Fibroblast of lung (primary cell): ENCODE measurements at regions not wholly inside any gene's neighbourhood (a gene's known extent, or its start where the extent isn't known, plus 50 kb on each side); places are given as distances from the start of the nearest gene placed in this dataset.

Experiments used
- EZH2 ChIP-seq: IDR thresholded peaks from 2 replicates; pipeline ENCODE4 v1.5.1; 2012; ENCODE audit warnings: low read length, control low read depth, mild to moderate bottlenecking; ENCODE audit errors: missing control alignments
- TF ChIP-seq, protein P1 (sequence below), 2 donors: IDR thresholded peaks in 1 of 2; conservative IDR thresholded peaks in 1 of 2; 1 replicate in 1 of 2; 2 replicates in 1 of 2; pipeline ENCODE4 v1.5.1; 2011 to 2012; ENCODE audit warnings: low read length in 2 of 2, control low read depth in 1 of 2, inconsistent platforms in 1 of 2, low read depth in 1 of 2, mild to moderate bottlenecking in 1 of 2

DNA sequence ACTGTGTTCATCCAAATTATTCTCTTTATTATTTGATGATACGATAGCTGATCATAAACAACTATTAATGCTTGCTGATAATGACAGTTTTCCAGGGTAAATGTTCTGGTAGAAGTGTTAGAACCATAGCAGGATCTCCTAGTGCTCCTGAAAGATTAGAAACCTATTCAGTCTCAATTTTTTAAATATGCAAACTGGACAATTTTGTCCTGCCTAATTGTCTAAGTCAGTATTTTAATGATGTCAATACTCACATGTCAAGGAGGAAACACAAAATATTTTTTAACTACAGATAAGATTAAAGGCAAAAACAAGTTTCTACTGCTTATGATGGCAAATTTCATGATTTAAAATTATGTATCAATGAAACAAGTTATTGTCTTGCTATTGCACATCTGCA, 233.9 kb downstream of the RFPL4B start:
- TF ChIP-seq, protein P1, sequence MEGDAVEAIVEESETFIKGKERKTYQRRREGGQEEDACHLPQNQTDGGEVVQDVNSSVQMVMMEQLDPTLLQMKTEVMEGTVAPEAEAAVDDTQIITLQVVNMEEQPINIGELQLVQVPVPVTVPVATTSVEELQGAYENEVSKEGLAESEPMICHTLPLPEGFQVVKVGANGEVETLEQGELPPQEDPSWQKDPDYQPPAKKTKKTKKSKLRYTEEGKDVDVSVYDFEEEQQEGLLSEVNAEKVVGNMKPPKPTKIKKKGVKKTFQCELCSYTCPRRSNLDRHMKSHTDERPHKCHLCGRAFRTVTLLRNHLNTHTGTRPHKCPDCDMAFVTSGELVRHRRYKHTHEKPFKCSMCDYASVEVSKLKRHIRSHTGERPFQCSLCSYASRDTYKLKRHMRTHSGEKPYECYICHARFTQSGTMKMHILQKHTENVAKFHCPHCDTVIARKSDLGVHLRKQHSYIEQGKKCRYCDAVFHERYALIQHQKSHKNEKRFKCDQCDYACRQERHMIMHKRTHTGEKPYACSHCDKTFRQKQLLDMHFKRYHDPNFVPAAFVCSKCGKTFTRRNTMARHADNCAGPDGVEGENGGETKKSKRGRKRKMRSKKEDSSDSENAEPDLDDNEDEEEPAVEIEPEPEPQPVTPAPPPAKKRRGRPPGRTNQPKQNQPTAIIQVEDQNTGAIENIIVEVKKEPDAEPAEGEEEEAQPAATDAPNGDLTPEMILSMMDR (conservative IDR thresholded peaks at IDR 0.05 in 1 of 2, IDR thresholded peaks at IDR 0.05 in 1 of 2; ENCODE audit: low read depth in 1 of 2, low read length in 2 of 2) = no peak
- no peak for TF ChIP-seq EZH2
